AG04450 (cell line): ENCODE measurements at regions not wholly inside any gene's neighbourhood (a gene's known extent, or its start where the extent isn't known, plus 50 kb on each side); places are given as distances from the start of the nearest gene placed in this dataset.

Experiments
- CTCF ChIA-PET: fragments of 300-600, 350-600 bp; formaldehyde crosslinking; extraction: SDS; loops from one replicate; lab custom pipeline; 2022; ENCODE audit warnings: antibody characterized with exemption, inconsistent platforms; lab: Charles Lee
- POLR2A ChIA-PET: fragments of 350-600 bp; formaldehyde crosslinking; extraction: SDS; loops from one replicate; lab custom pipeline; 2021; ENCODE audit warnings: antibody characterized with exemption, inconsistent platforms; lab: Yijun Ruan, JAX
- DNase-seq: peaks from one replicate; pipeline ENCODE4 v3.0.0-alpha.2; 2011; ENCODE audit warnings: low read depth, low spot score
- H3K27ac ChIP-seq: one replicate; pipeline ENCODE4 v1.5.1; 2012; ENCODE audit warnings: low read depth, low read length, control low read depth
- H3K27me3 ChIP-seq: one replicate; pipeline ENCODE4 v1.6.0; 2012; ENCODE audit warnings: low read length; ENCODE audit not compliant: control insufficient read depth, insufficient read depth
- H3K4me3 ChIP-seq: 2 replicates; pipeline ENCODE4 v1.5.1; 2011; ENCODE audit warnings: mild to moderate bottlenecking, low read depth, low read length, control low read depth
- H3K9me3 ChIP-seq: 2 replicates; pipeline ENCODE4 v1.5.1; 2012; ENCODE audit warnings: low read length; ENCODE audit not compliant: control insufficient read depth, insufficient read depth
- CTCF ChIP-seq: IDR thresholded peaks from 2 replicates; pipeline ENCODE4 v1.5.1; 2011; ENCODE audit warnings: low read depth, low read length, control low read depth, inconsistent platforms

- Histone ChIP-seq H3K27ac (no peak overlapping the region), H3K4me3 (no peak overlapping the region), H3K9me3 (peaks cover 2% of the 10 kb centered on the region; the same call in 1 of the 2 replicates), H3K27me3 (no peaks in the 10 kb centered on the region)
- CTCF ChIA-PET, result no interaction called here
- POLR2A ChIA-PET, result no interaction called here
- no peak for TF ChIP-seq CTCF
- DNase-seq, result no peak
These were observed 410.0 kb downstream of the HTR7 start for GRCh38 chr10:90447831-90448230.

GRCh38 chr10:90450797-90451196 lies 407.0 kb downstream of the HTR7 start:
- ChIA-PET POLR2A (no interaction called here), CTCF (no interaction called here)
- H3K4me3 ChIP-seq, result no peak overlapping the region
- H3K27ac ChIP-seq, result no peak overlapping the region
- no peak for DNase-seq
- H3K27me3 ChIP-seq, result no peaks in the 10 kb centered on the region
- TF ChIP-seq CTCF, result no peak
- H3K9me3 ChIP-seq, result no peaks in the 10 kb centered on the region

DNA sequence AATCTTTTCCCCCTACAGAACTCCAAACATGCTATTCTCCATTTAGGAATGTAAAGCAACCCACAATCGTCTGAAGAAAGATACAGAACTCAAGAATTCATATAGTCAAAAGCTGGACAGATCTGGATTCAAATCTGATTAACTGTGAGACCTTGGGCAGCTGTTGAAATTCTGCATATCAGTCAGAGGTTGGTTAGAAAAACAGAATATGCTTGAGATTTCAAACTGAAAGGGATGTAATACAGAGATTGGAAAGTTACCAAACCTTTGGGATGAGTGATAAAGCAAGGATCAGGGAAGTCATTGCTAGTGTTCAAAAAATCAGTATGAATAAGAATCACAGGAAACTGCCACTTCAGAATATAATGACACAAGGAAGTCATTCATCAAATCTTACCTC lies 406.6 kb downstream of the HTR7 start:
- POLR2A ChIA-PET, result no interaction called here
- DNase-seq, result no peak
- H3K9me3 ChIP-seq, result no peaks in the 10 kb centered on the region
- CTCF ChIA-PET, result no interaction called here
- H3K27ac ChIP-seq, result no peak overlapping the region
- TF ChIP-seq CTCF, result no peak
- no peaks in the 10 kb centered on the region for H3K27me3 ChIP-seq
- H3K4me3 ChIP-seq, result no peak overlapping the region

DNA sequence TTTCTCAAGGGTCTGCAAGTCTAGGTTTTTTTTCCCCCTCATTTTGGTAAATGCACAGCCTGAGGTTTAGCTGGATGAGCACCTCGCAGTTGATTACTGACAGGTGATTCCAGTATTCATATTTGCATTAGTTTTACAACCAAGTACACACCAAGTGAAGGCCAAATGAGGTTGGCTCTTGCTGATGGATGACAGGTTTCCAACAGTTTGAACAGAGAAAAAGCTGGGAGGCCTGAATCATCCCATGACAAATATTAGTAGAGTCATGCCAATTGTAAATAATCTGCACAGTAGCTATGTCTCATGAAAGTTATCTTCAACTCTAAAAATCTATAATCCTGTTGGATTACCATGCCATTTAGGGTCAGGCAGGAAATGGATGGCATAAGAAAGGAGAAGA lies 399.8 kb downstream of the HTR7 start:
- no peak for TF ChIP-seq CTCF
- no peak for DNase-seq
- POLR2A ChIA-PET, result no interaction called here
- no peaks in the 10 kb centered on the region for H3K9me3 ChIP-seq
- CTCF ChIA-PET, result no interaction called here
- H3K27me3 ChIP-seq, result no peaks in the 10 kb centered on the region
- H3K27ac ChIP-seq, result no peak overlapping the region
- no peak overlapping the region for H3K4me3 ChIP-seq

DNA sequence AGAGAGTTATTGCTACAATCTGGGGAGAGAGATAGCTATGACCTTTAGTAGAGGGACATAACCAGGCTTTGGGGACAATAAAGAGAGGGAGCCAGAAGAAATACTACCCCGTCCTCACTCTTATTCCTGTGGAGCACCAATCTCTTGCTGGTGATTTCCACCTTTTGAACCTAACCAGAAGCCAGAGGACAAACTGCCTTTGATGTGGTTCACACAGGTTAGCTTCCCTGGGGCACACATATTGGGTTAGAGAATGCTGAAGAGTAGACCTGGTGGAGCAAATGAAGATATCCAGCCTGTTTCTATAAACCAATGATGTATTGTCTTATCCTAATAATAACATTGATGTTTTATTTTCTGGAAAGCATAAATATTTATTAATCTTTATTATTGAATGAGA lies 399.3 kb downstream of the HTR7 start:
- Histone ChIP-seq H3K27ac (no peak overlapping the region), H3K4me3 (no peak overlapping the region), H3K9me3 (no peaks in the 10 kb centered on the region), H3K27me3 (no peaks in the 10 kb centered on the region)
- CTCF ChIA-PET, result no interaction called here
- TF ChIP-seq CTCF, result no peak
- DNase-seq, result no peak
- POLR2A ChIA-PET, result no interaction called here
